ENCODE measurements at regions not wholly inside any gene's neighbourhood (a gene's known extent, or its start where the extent isn't known, plus 50 kb on each side); places are given as distances from the start of the nearest gene placed in this dataset.

DNA sequence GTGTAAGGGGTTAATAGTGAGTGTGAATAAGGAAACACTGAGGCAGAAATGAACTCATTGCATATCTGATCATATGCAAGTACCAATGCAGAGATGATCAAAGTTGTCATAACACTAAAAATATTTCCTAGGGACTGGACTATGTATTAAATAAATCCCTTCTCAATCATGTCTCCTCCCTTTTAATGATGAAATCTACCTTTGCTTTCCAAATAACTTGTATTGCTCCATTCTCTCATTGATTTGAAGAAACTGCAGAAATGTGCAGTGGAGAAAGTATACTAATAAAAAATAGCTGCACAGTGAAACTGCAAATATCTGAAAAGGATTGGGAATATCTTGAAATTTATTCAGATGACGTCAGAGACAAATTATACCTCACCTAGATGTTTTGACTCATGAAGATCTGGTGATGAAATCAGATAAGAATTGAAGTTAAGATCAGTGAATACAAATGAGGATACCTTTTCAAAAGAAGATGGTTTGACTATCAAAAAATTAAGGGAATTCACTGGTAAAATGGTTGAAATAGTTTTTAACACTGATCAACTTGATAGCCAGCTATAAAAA, 1264.9 kb upstream of the USP15 start:
- Histone ChIP-seq H3K27me3 (no peaks in the 10 kb centered on the region), H3K9me3 (no peaks in the 10 kb centered on the region), H3K4me3 (no peak overlapping the region), H3K27ac (no peak overlapping the region), H3K36me3 (no peaks in the 10 kb centered on the region), H3K4me1 (no peaks in the 10 kb centered on the region)
- intact Hi-C loops (cut with DNase I): no loop called here
- TF ChIP-seq POLR2A (IDR thresholded peaks at IDR 0.05): no peak
- no peak for TF ChIP-seq CTCF (IDR thresholded peaks at IDR 0.05)
- no peak for DNase-seq
- WGBS, 2 donors: 46 to 50% methylated on average over 1 of the region's 1 CpG

GRCh38 chr12:60997869-60998378, 1262.3 kb upstream of the USP15 start:
- intact Hi-C loops (cut with DNase I): no loop called here
- Histone ChIP-seq H3K27me3 (no peaks in the 10 kb centered on the region), H3K4me3 (no peak overlapping the region), H3K9me3 (no peaks in the 10 kb centered on the region), H3K36me3 (no peaks in the 10 kb centered on the region), H3K4me1 (no peaks in the 10 kb centered on the region), H3K27ac (no peak overlapping the region)
- 18 to 29% methylated on average over 1 of the region's 1 CpG for WGBS, 2 donors
- no peak for DNase-seq
- no peak for TF ChIP-seq POLR2A (IDR thresholded peaks at IDR 0.05)
- no peak for TF ChIP-seq CTCF (IDR thresholded peaks at IDR 0.05)

DNA sequence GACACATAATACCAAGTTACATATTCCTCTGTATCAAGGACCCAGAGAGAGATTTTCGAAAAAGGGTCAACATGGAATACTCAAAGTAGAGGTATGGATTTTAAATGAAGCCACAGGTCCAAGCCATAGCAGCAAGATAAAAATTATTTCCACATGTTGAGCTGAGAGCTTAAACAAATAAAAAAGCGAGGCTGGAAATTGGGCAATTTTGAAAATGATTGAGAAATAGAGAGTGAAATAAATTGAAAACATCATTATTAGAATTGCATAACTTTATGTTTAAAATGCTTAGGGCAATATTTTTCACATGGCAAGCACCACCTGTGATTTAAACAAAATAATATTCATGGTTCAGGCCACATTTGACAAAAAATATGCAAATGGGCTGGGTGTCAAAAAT, 1251.0 kb upstream of the USP15 start:
- Histone ChIP-seq H3K4me1 (no peaks in the 10 kb centered on the region), H3K9me3 (no peaks in the 10 kb centered on the region), H3K27ac (no peak overlapping the region), H3K36me3 (no peaks in the 10 kb centered on the region), H3K27me3 (no peaks in the 10 kb centered on the region), H3K4me3 (no peak overlapping the region)
- intact Hi-C loops (cut with DNase I): no loop called here
- WGBS, 2 donors: 40 to 45% methylated on average over 2 of the region's 2 CpGs
- TF ChIP-seq POLR2A (IDR thresholded peaks at IDR 0.05) (no peak), CTCF (IDR thresholded peaks at IDR 0.05) (no peak)
- no peak for DNase-seq

DNA sequence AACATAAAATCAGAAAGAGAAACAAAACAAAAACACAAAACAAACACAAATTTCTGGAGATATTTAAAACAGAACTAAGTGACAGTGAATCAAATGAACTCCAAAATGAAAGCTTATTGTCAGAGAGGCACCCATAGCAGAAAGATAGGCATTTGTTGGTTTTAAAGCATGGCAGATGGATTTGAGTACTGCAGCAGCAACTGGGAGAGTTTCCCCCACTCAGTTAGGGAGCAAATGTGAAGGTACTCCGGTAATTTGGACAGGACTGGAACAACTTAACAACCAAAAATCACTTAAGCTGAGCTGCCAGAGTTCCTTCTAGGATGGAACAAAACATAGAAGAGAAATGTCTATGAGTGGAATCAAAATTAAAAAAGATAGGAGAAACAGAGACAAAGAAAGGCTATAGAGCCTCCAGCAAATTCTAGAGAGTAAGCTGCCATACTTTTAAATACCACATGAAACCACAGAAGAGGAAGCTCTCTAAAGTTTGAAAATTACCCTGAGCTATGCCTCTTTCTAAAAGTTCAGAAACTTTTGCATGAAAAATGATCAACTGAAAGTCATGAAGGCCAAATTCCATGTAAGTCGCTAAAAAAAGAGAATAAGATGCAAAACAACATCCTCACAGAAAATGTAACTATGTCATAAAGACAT, 1248.3 kb upstream of the USP15 start:
- WGBS, 2 donors: 69 to 73% methylated on average over 2 of the region's 2 CpGs
- TF ChIP-seq CTCF (IDR thresholded peaks at IDR 0.05) (no peak), POLR2A (IDR thresholded peaks at IDR 0.05) (no peak)
- H3K27ac ChIP-seq: no peak overlapping the region
- H3K9me3 ChIP-seq: no peaks in the 10 kb centered on the region
- H3K4me1 ChIP-seq: no peaks in the 10 kb centered on the region
- no peaks in the 10 kb centered on the region for H3K36me3 ChIP-seq
- H3K4me3 ChIP-seq: no peak overlapping the region
- DNase-seq: no peak
- H3K27me3 ChIP-seq: no peaks in the 10 kb centered on the region
- intact Hi-C loops (cut with DNase I): no loop called here

DNA sequence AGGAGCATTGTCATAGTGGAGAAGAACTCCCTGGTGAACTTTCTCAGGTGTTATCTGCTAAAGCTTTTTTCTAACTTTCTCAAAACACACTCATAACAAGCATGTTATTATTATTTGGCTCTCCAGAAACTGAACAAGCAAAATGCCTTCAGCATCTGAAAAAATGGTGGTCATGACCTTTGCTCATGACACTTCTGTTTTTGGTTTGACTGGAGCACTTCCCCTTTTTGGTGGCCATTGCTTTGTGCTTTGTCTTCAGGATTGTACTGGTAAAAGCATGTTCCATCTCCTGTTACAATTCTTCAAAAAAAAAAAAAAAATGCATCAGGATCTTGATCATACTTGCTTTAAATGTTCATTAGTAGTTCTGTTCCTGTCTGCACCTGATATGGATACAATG, 1241.6 kb upstream of the USP15 start:
- intact Hi-C loops (cut with DNase I): no loop called here
- H3K4me1 ChIP-seq: no peaks in the 10 kb centered on the region
- no peak for TF ChIP-seq POLR2A (IDR thresholded peaks at IDR 0.05)
- no peak for TF ChIP-seq CTCF (IDR thresholded peaks at IDR 0.05)

More for the DNA sequence above, 1241.6 kb upstream of the USP15 start:
- Histone ChIP-seq H3K9me3 (peaks cover 0 to 6% (median 4%) of the 10 kb centered on the region in 3 donors), H3K4me3 (no peak overlapping the region), H3K27me3 (no peaks in the 10 kb centered on the region), H3K36me3 (no peaks in the 10 kb centered on the region), H3K27ac (no peak overlapping the region)
- no peak for DNase-seq
